Lung (tissue), 11 donors: ENCODE measurements at regions not wholly inside any gene's neighbourhood (a gene's known extent, or its start where the extent isn't known, plus 50 kb on each side); places are given as distances from the start of the nearest gene placed in this dataset.

Experiments
- ATAC-seq: fragments of 200-7000 bp; cut with Tn5 transposase; one replicate; pipeline ENCODE4 v1.9.1; 2020; ENCODE audit warnings: moderate number of reproducible peaks; ENCODE audit not compliant: insufficient read depth, low FRiP score
- DNase-seq, 3 donors: peaks; one replicate each; pipeline ENCODE4 v3.0.0-alpha.2; 2013 to 2017
- H3K27ac ChIP-seq, 2 donors: one replicate each; pipeline ENCODE4 v1.5.1; 2013; ENCODE audit warnings: mild to moderate bottlenecking in 2 of 2, moderate library complexity in 2 of 2, control low read depth in 1 of 2, inconsistent platforms in 1 of 2, low read depth in 1 of 2, low read length in 1 of 2
- H3K27me3 ChIP-seq, 3 donors: one replicate each; pipeline ENCODE4 v1.5.1; 2013; ENCODE audit warnings: low read length in 2 of 3; ENCODE audit not compliant: control insufficient read depth in 3 of 3, insufficient read depth in 3 of 3
- H3K36me3 ChIP-seq, 4 donors: one replicate each; pipeline ENCODE4 v1.5.1; 2013; ENCODE audit warnings: low read length in 4 of 4, mild to moderate bottlenecking in 1 of 4, moderate library complexity in 1 of 4; ENCODE audit not compliant: control insufficient read depth in 4 of 4, insufficient read depth in 4 of 4
- H3K4me1 ChIP-seq, 5 donors: one replicate each; pipeline ENCODE4 v1.5.1; 2013; ENCODE audit warnings: low read length in 5 of 5, mild to moderate bottlenecking in 2 of 5, moderate library complexity in 1 of 5; ENCODE audit not compliant: control insufficient read depth in 5 of 5, insufficient read depth in 5 of 5
- H3K4me3 ChIP-seq: one replicate; pipeline ENCODE4 v1.5.1; 2013; ENCODE audit warnings: mild to moderate bottlenecking, control low read depth, moderate library complexity
- H3K9ac ChIP-seq, 2 donors: one replicate each; pipeline ENCODE4 v1.5.1; 2013; ENCODE audit warnings: low read length in 2 of 2, control low read depth in 1 of 2; ENCODE audit not compliant: insufficient read depth in 1 of 2
- H3K9me3 ChIP-seq, 4 donors: one replicate each; pipeline ENCODE4 v1.5.1; 2013; ENCODE audit warnings: low read length in 3 of 4, mild to moderate bottlenecking in 1 of 4, moderate library complexity in 1 of 4; ENCODE audit not compliant: control insufficient read depth in 4 of 4, insufficient read depth in 3 of 4
- CTCF ChIP-seq: IDR thresholded peaks from 2 replicates; pipeline ENCODE4 v1.5.1; 2012; ENCODE audit warnings: mild to moderate bottlenecking; ENCODE audit errors: control extremely low read depth, extremely low read depth
- WGBS, 2 donors: extraction: QIAGEN DNeasy Blood & Tissue Kit; methylation state at CpG; one replicate each; pipeline ENCODE4 v1.1.7; 2013; 5-methylcytosine and 5-hydroxymethylcytosine counted together
- donor health status: control.
- donor health status: control.
- donor health status: Bipolar disorder and iron deficiency.
- donor health status: healthy.
- donor health status: DM: yes; HTN: yes; CAD: no.

- DNase-seq (no peak), ATAC-seq (no peak)
- Histone ChIP-seq H3K36me3 (no peaks in the 10 kb centered on the region), H3K9me3 (no peaks in the 10 kb centered on the region), H3K4me1 (peaks cover 0 to 3% (median 0%) of the 10 kb centered on the region in 5 donors), H3K27ac (no peak overlapping the region), H3K9ac (no peak overlapping the region), H3K4me3 (no peak overlapping the region), H3K27me3 (no peaks in the 10 kb centered on the region)
- no peak for TF ChIP-seq CTCF
- 86% methylated on average over 2 of the region's 2 CpGs for WGBS, 2 donors
These were observed 227.8 kb upstream of the KLF6 start for GRCh38 chr10:4012848-4013247.

GRCh38 chr10:4011136-4011812, 226.3 kb upstream of the KLF6 start:
- Histone ChIP-seq H3K9ac (no peak overlapping the region), H3K36me3 (no peaks in the 10 kb centered on the region), H3K9me3 (no peaks in the 10 kb centered on the region), H3K27ac (no peak overlapping the region), H3K4me3 (no peak overlapping the region), H3K27me3 (no peaks in the 10 kb centered on the region), H3K4me1 (peaks cover 0 to 3% (median 0%) of the 10 kb centered on the region in 5 donors)
- DNase-seq (no peak), ATAC-seq (no peak)
- TF ChIP-seq CTCF: no peak
- WGBS, 2 donors: 93 to 96% methylated on average over 4 of the region's 4 CpGs

- no peak for TF ChIP-seq CTCF
- Histone ChIP-seq H3K9ac (no peak overlapping the region), H3K27ac (no peak overlapping the region), H3K4me1 (peaks cover 0 to 2% (median 0%) of the 10 kb centered on the region in 5 donors), H3K9me3 (no peaks in the 10 kb centered on the region), H3K4me3 (no peak overlapping the region), H3K27me3 (no peaks in the 10 kb centered on the region), H3K36me3 (no peaks in the 10 kb centered on the region)
- DNase-seq (no peak), ATAC-seq (no peak)
- WGBS, 2 donors: 95 to 96% methylated on average over 7 of the region's 7 CpGs
These were observed 223.8 kb upstream of the KLF6 start for GRCh38 chr10:4008676-4009382.
